ENCODE measurements at regions not wholly inside any gene's neighbourhood (a gene's known extent, or its start where the extent isn't known, plus 50 kb on each side); places are given as distances from the start of the nearest gene placed in this dataset.
A peak's percentile ranks its signal among the peaks of the same experiment; 100 is the strongest.

DNA sequence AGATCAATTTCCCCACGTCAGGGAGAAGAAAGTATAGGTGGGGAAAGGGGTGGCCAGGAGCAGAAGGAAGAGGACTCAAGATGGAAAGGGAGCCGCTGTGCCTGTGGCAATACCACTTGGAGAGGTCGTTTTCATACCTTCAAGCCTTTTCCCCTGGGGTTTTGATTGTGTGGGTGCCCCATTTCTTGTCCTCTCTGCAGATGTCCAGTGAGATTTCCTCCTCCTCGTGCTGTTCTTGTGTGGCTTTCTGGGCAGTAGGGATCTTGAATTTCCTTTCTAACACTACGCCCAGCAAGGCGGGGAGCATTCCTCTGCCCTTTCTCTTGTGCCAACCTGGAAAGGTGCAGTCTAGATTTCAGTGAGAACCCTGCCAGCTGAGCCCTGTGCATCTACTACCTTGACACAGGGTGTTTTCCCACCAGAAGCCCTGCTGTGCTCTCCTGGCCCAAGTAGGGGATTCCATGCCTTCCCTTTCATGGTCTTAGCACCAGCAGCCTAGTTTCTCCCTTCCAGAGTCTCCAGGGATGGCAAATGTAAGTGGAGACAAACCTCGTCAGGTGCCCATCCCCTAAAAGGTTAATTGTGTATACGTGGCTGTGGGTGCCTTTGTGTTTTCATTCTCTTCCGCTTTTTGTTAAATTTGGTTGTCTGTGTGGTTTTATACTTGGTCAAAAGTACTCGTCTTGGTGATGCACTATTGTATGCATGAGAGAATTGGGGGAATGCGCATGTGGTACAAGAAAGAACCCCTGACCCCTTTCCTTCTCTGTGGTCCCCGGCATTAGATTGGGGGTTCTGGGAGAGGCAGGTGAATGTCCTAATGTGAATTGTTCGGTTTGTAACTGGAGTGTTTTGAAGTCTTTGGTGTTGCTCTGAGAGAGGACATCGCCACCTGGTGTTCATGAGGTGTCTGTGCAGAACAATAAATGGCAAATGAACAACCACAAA, 71.4 kb upstream of the MPEG1 start:
- TF ChIP-seq CTCF (IDR thresholded peaks at IDR 0.05) = peak in 5 of 7 experiments; percentile 42 to 77 (median 75)
- TF ChIP-seq POLR2A (IDR thresholded peaks at IDR 0.05) = no peak
- no peak for TF ChIP-seq EP300 (IDR thresholded peaks at IDR 0.05)
- no peak for TF ChIP-seq POLR2AphosphoS5 (IDR thresholded peaks at IDR 0.05)
